ENCODE measurements at regions not wholly inside any gene's neighbourhood (a gene's known extent, or its start where the extent isn't known, plus 50 kb on each side); places are given as distances from the start of the nearest gene placed in this dataset.
A peak's percentile ranks its signal among the peaks of the same experiment; 100 is the strongest.
"Not testable (repeated sequence)": the region's sequence is repeated elsewhere in the genome, so short reads cannot be mapped to it uniquely, and the experiment has no call there.

- intact Hi-C loops (cut with DNase I, micrococcal nuclease): no loop called here
- Mint-ChIP-seq H3K27me3 (peaks cover 8% of the 10 kb centered on the region), H3K27ac (no peak overlapping the region), H3K4me3 (no peak overlapping the region), H3K4me1 (peaks cover 14% of the 10 kb centered on the region), H3K9me3 (ENCODE audit: low read depth) (no peaks in the 10 kb centered on the region), H3K36me3 (ENCODE audit: low read depth) (no peaks in the 10 kb centered on the region)
- DNase-seq (no peak), ATAC-seq (no peak)
- ChIA-PET POLR2A (no interaction called here), CTCF (no interaction called here)
These were observed 145.2 kb upstream of the KRR1 start for GRCh38 chr12:75656648-75657047.

GRCh38 chr12:75656210-75656609 is 144.8 kb upstream of the KRR1 start:
- CTCF ChIA-PET: no interaction called here
- H3K36me3 Mint-ChIP-seq (ENCODE audit: low read depth): no peaks in the 10 kb centered on the region
- intact Hi-C loops (cut with DNase I, micrococcal nuclease): no loop called here
- POLR2A ChIA-PET: no interaction called here
- peaks cover 14% of the 10 kb centered on the region for H3K4me1 Mint-ChIP-seq
- no peaks in the 10 kb centered on the region for H3K9me3 Mint-ChIP-seq (ENCODE audit: low read depth)
- no peak overlapping the region for H3K4me3 Mint-ChIP-seq
- peaks cover 8% of the 10 kb centered on the region for H3K27me3 Mint-ChIP-seq
- DNase-seq (no peak), ATAC-seq (no peak)
- no peak overlapping the region for H3K27ac Mint-ChIP-seq

- intact Hi-C loops (cut with DNase I, micrococcal nuclease): no loop called here
- POLR2A ChIA-PET: no interaction called here
These were observed 144.0 kb upstream of the KRR1 start for GRCh38 chr12:75655315-75655806.

GRCh38 chr12:75651342-75651695 is 139.9 kb upstream of the KRR1 start:
- intact Hi-C loops (cut with DNase I, micrococcal nuclease): no loop called here
- peaks cover 24% of the 10 kb centered on the region for H3K27me3 Mint-ChIP-seq
- no peaks in the 10 kb centered on the region for H3K9me3 Mint-ChIP-seq (ENCODE audit: low read depth)
- ChIA-PET POLR2A (no interaction called here), CTCF (interaction anchor here (2.1 kb wide), 1 partner anchor 9 kb away, joined by 9 read pairs; no protein-coding TSS in a partner anchor)
- H3K4me1 Mint-ChIP-seq: peaks cover 8% of the 10 kb centered on the region
- ATAC-seq (no peak), DNase-seq (no peak)
- no peak overlapping the region for H3K4me3 Mint-ChIP-seq
- H3K36me3 Mint-ChIP-seq (ENCODE audit: low read depth): no peaks in the 10 kb centered on the region
- H3K27ac Mint-ChIP-seq: no peak overlapping the region

More at GRCh38 chr12:75655315-75655806, 144.0 kb upstream of the KRR1 start:
- Mint-ChIP-seq H3K4me3 (no peak overlapping the region), H3K27me3 (peaks cover 11% of the 10 kb centered on the region), H3K4me1 (peaks cover 14% of the 10 kb centered on the region), H3K27ac (no peak overlapping the region), H3K36me3 (ENCODE audit: low read depth) (no peaks in the 10 kb centered on the region), H3K9me3 (ENCODE audit: low read depth) (no peaks in the 10 kb centered on the region)
- CTCF ChIA-PET: no interaction called here
- DNase-seq (no peak), ATAC-seq (peak; percentile 51)

GRCh38 chr12:75650595-75651341 is 139.4 kb upstream of the KRR1 start:
- ATAC-seq (no peak), DNase-seq (no peak)
- ChIA-PET CTCF (interaction anchor here (2.1 kb wide), 1 partner anchor 9 kb away, joined by 9 read pairs; no protein-coding TSS in a partner anchor), POLR2A (no interaction called here)
- Mint-ChIP-seq H3K9me3 (ENCODE audit: low read depth) (no peaks in the 10 kb centered on the region), H3K27me3 (peaks cover 25% of the 10 kb centered on the region), H3K4me3 (no peak overlapping the region), H3K4me1 (peaks cover 8% of the 10 kb centered on the region), H3K27ac (no peak overlapping the region), H3K36me3 (ENCODE audit: low read depth) (no peaks in the 10 kb centered on the region)
- intact Hi-C loops (cut with DNase I, micrococcal nuclease): no loop called here

- H3K27me3 Mint-ChIP-seq: peaks cover 30% of the 10 kb centered on the region
- no peaks in the 10 kb centered on the region for H3K36me3 Mint-ChIP-seq (ENCODE audit: low read depth)
- no peak overlapping the region for H3K4me3 Mint-ChIP-seq
- DNase-seq (no peak), ATAC-seq (no peak)
- ChIA-PET POLR2A (no interaction called here), CTCF (interaction anchor here (2.1 kb wide), 1 partner anchor 8 kb away, joined by 9 read pairs; no protein-coding TSS in a partner anchor)
- intact Hi-C loops (cut with DNase I, micrococcal nuclease): no loop called here
- no peaks in the 10 kb centered on the region for H3K9me3 Mint-ChIP-seq (ENCODE audit: low read depth)
- H3K4me1 Mint-ChIP-seq: peaks cover 1% of the 10 kb centered on the region
- H3K27ac Mint-ChIP-seq: no peak overlapping the region
These were observed 138.7 kb upstream of the KRR1 start for GRCh38 chr12:75650100-75650499.

- intact Hi-C loops (cut with DNase I, micrococcal nuclease): no loop called here
- ChIA-PET POLR2A (interaction anchor here (0.7 kb wide), 1 partner anchor 419 kb away, joined by 6 read pairs; no protein-coding TSS in a partner anchor), CTCF (no interaction called here)
- ATAC-seq (no peak), DNase-seq (no peak)
- Mint-ChIP-seq H3K4me1 (no peaks in the 10 kb centered on the region), H3K27me3 (peaks cover 31% of the 10 kb centered on the region), H3K4me3 (no peak overlapping the region), H3K36me3 (ENCODE audit: low read depth) (no peaks in the 10 kb centered on the region), H3K27ac (no peak overlapping the region), H3K9me3 (ENCODE audit: low read depth) (no peaks in the 10 kb centered on the region)
These were observed 137.4 kb upstream of the KRR1 start for GRCh38 chr12:75648856-75649255.

GRCh38 chr12:75646329-75647210 is 135.2 kb upstream of the KRR1 start:
- ChIA-PET CTCF (interaction anchor here (0.8 kb wide), 1 partner anchor 15 kb away, joined by 3 read pairs; no protein-coding TSS in a partner anchor), POLR2A (no interaction called here)
- ATAC-seq (no peak), DNase-seq (no peak)
- H3K27me3 Mint-ChIP-seq: peaks cover 23% of the 10 kb centered on the region
- intact Hi-C loops (cut with DNase I, micrococcal nuclease): no loop called here
- H3K36me3 Mint-ChIP-seq (ENCODE audit: low read depth): no peaks in the 10 kb centered on the region
- peaks cover 9% of the 10 kb centered on the region for H3K4me1 Mint-ChIP-seq
- no peaks in the 10 kb centered on the region for H3K9me3 Mint-ChIP-seq (ENCODE audit: low read depth)
- H3K4me3 Mint-ChIP-seq: no peak overlapping the region
- H3K27ac Mint-ChIP-seq: no peak overlapping the region

- no peak overlapping the region for H3K27ac Mint-ChIP-seq
- POLR2A ChIA-PET: no interaction called here
- H3K36me3 Mint-ChIP-seq (ENCODE audit: low read depth): no peaks in the 10 kb centered on the region
These were observed 133.2 kb upstream of the KRR1 start for GRCh38 chr12:75644472-75645072.

GRCh38 chr12:75643119-75643518 is 131.7 kb upstream of the KRR1 start:
- CTCF ChIA-PET: interaction anchor here (2.0 kb wide), 1 partner anchor 8 kb away, joined by 9 read pairs; no protein-coding TSS in a partner anchor
- not testable (repeated sequence) for H3K36me3 Mint-ChIP-seq (ENCODE audit: low read depth); H3K4me3 Mint-ChIP-seq; DNase-seq; H3K27ac Mint-ChIP-seq; H3K9me3 Mint-ChIP-seq (ENCODE audit: low read depth); ATAC-seq
- POLR2A ChIA-PET: interaction anchor here (0.6 kb wide), 1 partner anchor 19 kb away, joined by 4 read pairs; no protein-coding TSS in a partner anchor
- Mint-ChIP-seq H3K4me1 (peaks cover 19% of the 10 kb centered on the region), H3K27me3 (peaks cover 19% of the 10 kb centered on the region)
- intact Hi-C loops (cut with DNase I, micrococcal nuclease): loop anchor here (5.0 kb wide), 5 partner anchors 69 to 389 kb away; partner anchors contain the start of gene PHLDA1 (in 1 of the 2)

More at GRCh38 chr12:75644472-75645072, 133.2 kb upstream of the KRR1 start:
- CTCF ChIA-PET: interaction anchor here (0.6 to 1.3 kb wide), 3 partner anchors 10 to 393 kb away, joined by 3 to 5 read pairs (median 3); no protein-coding TSS in a partner anchor
- DNase-seq (no peak), ATAC-seq (no peak)
- Mint-ChIP-seq H3K27me3 (peaks cover 18% of the 10 kb centered on the region), H3K9me3 (ENCODE audit: low read depth) (no peaks in the 10 kb centered on the region), H3K4me1 (peaks cover 19% of the 10 kb centered on the region), H3K4me3 (no peak overlapping the region)
- intact Hi-C loops (cut with DNase I, micrococcal nuclease): loop anchor here (5.0 kb wide), 5 partner anchors 68 to 388 kb away; partner anchors contain the start of gene PHLDA1 (in 1 of the 2)

- ChIA-PET POLR2A (interaction anchor here (0.7 kb wide), 1 partner anchor 166 kb away, joined by 4 read pairs; no protein-coding TSS in a partner anchor), CTCF (interaction anchor here (0.6 to 2.0 kb wide), 3 partner anchors 9 to 305 kb away, joined by 3 to 9 read pairs (median 4); no protein-coding TSS in a partner anchor)
- no peaks in the 10 kb centered on the region for H3K9me3 Mint-ChIP-seq (ENCODE audit: low read depth)
- no peaks in the 10 kb centered on the region for H3K36me3 Mint-ChIP-seq (ENCODE audit: low read depth)
- peaks cover 15% of the 10 kb centered on the region for H3K27me3 Mint-ChIP-seq
- no peak overlapping the region for H3K27ac Mint-ChIP-seq
- H3K4me3 Mint-ChIP-seq: no peak overlapping the region
- peaks cover 19% of the 10 kb centered on the region for H3K4me1 Mint-ChIP-seq
- no peak for DNase-seq
- no peak for ATAC-seq
- intact Hi-C loops (cut with DNase I, micrococcal nuclease): loop anchor here (5.0 kb wide), 5 partner anchors 70 to 390 kb away; partner anchors contain the start of gene PHLDA1 (in 1 of the 2)
These were observed 130.8 kb upstream of the KRR1 start for GRCh38 chr12:75642226-75642625.
